Suprapubic skin (tissue), 3 donors: ENCODE measurements at regions not wholly inside any gene's neighbourhood (a gene's known extent, or its start where the extent isn't known, plus 50 kb on each side); places are given as distances from the start of the nearest gene placed in this dataset.

Experiments
- CTCF ChIP-seq, 2 donors: fragments of 200-600 bp in 1 of 2; fragments of 450-650 bp in 1 of 2; sonication (generic) in 1 of 2; IDR thresholded peaks; one replicate each; pipeline ENCODE4 v1.5.1; 2016 to 2019; ENCODE audit warnings: antibody characterized with exemption in 2 of 2, mild to moderate bottlenecking in 1 of 2, moderate library complexity in 1 of 2
- POLR2A ChIP-seq, 2 donors: fragments of 450-650 bp; IDR thresholded peaks; one replicate each; pipeline ENCODE4 v1.6.1; 2017; ENCODE audit warnings: antibody characterized with exemption in 2 of 2, mild to moderate bottlenecking in 2 of 2, moderate library complexity in 2 of 2

GRCh38 chr3:31331278-31331677 is 201.4 kb upstream of the STT3B start:
- TF ChIP-seq CTCF (IDR thresholded peaks at IDR 0.05) (no peak), POLR2A (IDR thresholded peaks at IDR 0.05) (no peak)
